ENCODE measurements at regions not wholly inside any gene's neighbourhood (a gene's known extent, or its start where the extent isn't known, plus 50 kb on each side); places are given as distances from the start of the nearest gene placed in this dataset.

GRCh38 chr3:116802651-116803050 lies 93.1 kb downstream of the TUSC7 start:
- no peaks in the 10 kb centered on the region for H3K27me3 ChIP-seq (ENCODE audit: insufficient read depth, low read length)
- TF ChIP-seq, protein P1, sequence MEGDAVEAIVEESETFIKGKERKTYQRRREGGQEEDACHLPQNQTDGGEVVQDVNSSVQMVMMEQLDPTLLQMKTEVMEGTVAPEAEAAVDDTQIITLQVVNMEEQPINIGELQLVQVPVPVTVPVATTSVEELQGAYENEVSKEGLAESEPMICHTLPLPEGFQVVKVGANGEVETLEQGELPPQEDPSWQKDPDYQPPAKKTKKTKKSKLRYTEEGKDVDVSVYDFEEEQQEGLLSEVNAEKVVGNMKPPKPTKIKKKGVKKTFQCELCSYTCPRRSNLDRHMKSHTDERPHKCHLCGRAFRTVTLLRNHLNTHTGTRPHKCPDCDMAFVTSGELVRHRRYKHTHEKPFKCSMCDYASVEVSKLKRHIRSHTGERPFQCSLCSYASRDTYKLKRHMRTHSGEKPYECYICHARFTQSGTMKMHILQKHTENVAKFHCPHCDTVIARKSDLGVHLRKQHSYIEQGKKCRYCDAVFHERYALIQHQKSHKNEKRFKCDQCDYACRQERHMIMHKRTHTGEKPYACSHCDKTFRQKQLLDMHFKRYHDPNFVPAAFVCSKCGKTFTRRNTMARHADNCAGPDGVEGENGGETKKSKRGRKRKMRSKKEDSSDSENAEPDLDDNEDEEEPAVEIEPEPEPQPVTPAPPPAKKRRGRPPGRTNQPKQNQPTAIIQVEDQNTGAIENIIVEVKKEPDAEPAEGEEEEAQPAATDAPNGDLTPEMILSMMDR (IDR thresholded peaks at IDR 0.05; ENCODE audit: insufficient read depth, low read depth, low read length), result no peak
- no peak for TF ChIP-seq EZH2 (IDR thresholded peaks at IDR 0.05; ENCODE audit: insufficient read depth, low read length)
- H3K4me1 Mint-ChIP-seq (ENCODE audit: low read depth, unreplicated experiment), result no peaks in the 10 kb centered on the region
- no peaks in the 10 kb centered on the region for H3K27me3 Mint-ChIP-seq (ENCODE audit: low read depth, unreplicated experiment)
- no peak overlapping the region for H2AFZ ChIP-seq (ENCODE audit: low read depth, low read length)
- H3K4me1 ChIP-seq (ENCODE audit: insufficient read depth, low read length), result no peaks in the 10 kb centered on the region
- no peak overlapping the region for H3K9ac ChIP-seq (ENCODE audit: low read length)
- H3K27ac ChIP-seq (ENCODE audit: low read depth, low read length), result no peak overlapping the region
- no peaks in the 10 kb centered on the region for H3K36me3 Mint-ChIP-seq (ENCODE audit: low read depth, unreplicated experiment)
- H3K4me3 Mint-ChIP-seq (ENCODE audit: unreplicated experiment), result no peak overlapping the region
- H3K4me2 ChIP-seq (ENCODE audit: low read length), result no peak overlapping the region
- no peak overlapping the region for H3K4me3 ChIP-seq (ENCODE audit: insufficient read depth, low read depth, low read length)
- no peaks in the 10 kb centered on the region for H3K9me3 ChIP-seq (ENCODE audit: insufficient read depth, low read depth, low read length)
- no peaks in the 10 kb centered on the region for H3K79me2 ChIP-seq (ENCODE audit: insufficient read depth, low read length)
- no peaks in the 10 kb centered on the region for H4K20me1 ChIP-seq (ENCODE audit: insufficient read depth, low read length)
- no peak for DNase-seq (ENCODE audit: low read depth)
- no peak for FAIRE-seq
- H3K9me3 Mint-ChIP-seq (ENCODE audit: unreplicated experiment), result no peaks in the 10 kb centered on the region
- H3K27ac Mint-ChIP-seq (ENCODE audit: unreplicated experiment), result no peak overlapping the region
- no peaks in the 10 kb centered on the region for H3K36me3 ChIP-seq (ENCODE audit: insufficient read depth, low read length)

GRCh38 chr3:116806351-116806750 lies 96.8 kb downstream of the TUSC7 start:
- no peak for TF ChIP-seq EZH2 (IDR thresholded peaks at IDR 0.05; ENCODE audit: insufficient read depth, low read length)
- TF ChIP-seq, protein P1 (IDR thresholded peaks at IDR 0.05; ENCODE audit: insufficient read depth, low read depth, low read length), result no peak
- H3K4me3 ChIP-seq (ENCODE audit: insufficient read depth, low read depth, low read length), result no peak overlapping the region
- H3K27me3 ChIP-seq (ENCODE audit: insufficient read depth, low read length), result no peaks in the 10 kb centered on the region
- H3K36me3 ChIP-seq (ENCODE audit: insufficient read depth, low read length), result no peaks in the 10 kb centered on the region
- no peak overlapping the region for H3K27ac ChIP-seq (ENCODE audit: low read depth, low read length)
- H3K4me2 ChIP-seq (ENCODE audit: low read length), result no peak overlapping the region
- FAIRE-seq (no peak), DNase-seq (ENCODE audit: low read depth) (no peak)
- Mint-ChIP-seq H3K27ac (ENCODE audit: unreplicated experiment) (no peak overlapping the region), H3K27me3 (ENCODE audit: low read depth, unreplicated experiment) (no peaks in the 10 kb centered on the region), H3K4me1 (ENCODE audit: low read depth, unreplicated experiment) (no peaks in the 10 kb centered on the region), H3K4me3 (ENCODE audit: unreplicated experiment) (no peak overlapping the region), H3K36me3 (ENCODE audit: low read depth, unreplicated experiment) (no peaks in the 10 kb centered on the region), H3K9me3 (ENCODE audit: unreplicated experiment) (peaks cover 5% of the 10 kb centered on the region)
- H2AFZ ChIP-seq (ENCODE audit: low read depth, low read length), result no peak overlapping the region
- H4K20me1 ChIP-seq (ENCODE audit: insufficient read depth, low read length), result no peaks in the 10 kb centered on the region
- no peaks in the 10 kb centered on the region for H3K4me1 ChIP-seq (ENCODE audit: insufficient read depth, low read length)
- H3K9me3 ChIP-seq (ENCODE audit: insufficient read depth, low read depth, low read length), result no peaks in the 10 kb centered on the region
- H3K9ac ChIP-seq (ENCODE audit: low read length), result no peak overlapping the region
- no peaks in the 10 kb centered on the region for H3K79me2 ChIP-seq (ENCODE audit: insufficient read depth, low read length)

GRCh38 chr3:116808725-116809124 lies 99.1 kb downstream of the TUSC7 start:
- no peaks in the 10 kb centered on the region for H3K27me3 ChIP-seq (ENCODE audit: insufficient read depth, low read length)
- no peaks in the 10 kb centered on the region for H3K79me2 ChIP-seq (ENCODE audit: insufficient read depth, low read length)
- no peak overlapping the region for H3K4me2 ChIP-seq (ENCODE audit: low read length)
- no peaks in the 10 kb centered on the region for H3K27me3 Mint-ChIP-seq (ENCODE audit: low read depth, unreplicated experiment)
- H3K4me1 ChIP-seq (ENCODE audit: insufficient read depth, low read length), result no peaks in the 10 kb centered on the region
- DNase-seq (ENCODE audit: low read depth), result no peak
- no peaks in the 10 kb centered on the region for H3K36me3 ChIP-seq (ENCODE audit: insufficient read depth, low read length)
- no peak overlapping the region for H3K27ac ChIP-seq (ENCODE audit: low read depth, low read length)
- H3K4me1 Mint-ChIP-seq (ENCODE audit: low read depth, unreplicated experiment), result no peaks in the 10 kb centered on the region
- TF ChIP-seq, protein P1 (IDR thresholded peaks at IDR 0.05; ENCODE audit: insufficient read depth, low read depth, low read length), result no peak
- TF ChIP-seq EZH2 (IDR thresholded peaks at IDR 0.05; ENCODE audit: insufficient read depth, low read length), result no peak
- H3K9ac ChIP-seq (ENCODE audit: low read length), result no peak overlapping the region
- no peaks in the 10 kb centered on the region for H3K9me3 ChIP-seq (ENCODE audit: insufficient read depth, low read depth, low read length)
- no peak overlapping the region for H3K4me3 ChIP-seq (ENCODE audit: insufficient read depth, low read depth, low read length)
- no peaks in the 10 kb centered on the region for H4K20me1 ChIP-seq (ENCODE audit: insufficient read depth, low read length)
- H3K9me3 Mint-ChIP-seq (ENCODE audit: unreplicated experiment), result peaks cover 5% of the 10 kb centered on the region
- no peak overlapping the region for H3K27ac Mint-ChIP-seq (ENCODE audit: unreplicated experiment)
- H3K4me3 Mint-ChIP-seq (ENCODE audit: unreplicated experiment), result no peak overlapping the region
- H3K36me3 Mint-ChIP-seq (ENCODE audit: low read depth, unreplicated experiment), result no peaks in the 10 kb centered on the region
- no peak overlapping the region for H2AFZ ChIP-seq (ENCODE audit: low read depth, low read length)
- no peak for FAIRE-seq

All from astrocyte (in vitro differentiated cells and primary cell).